HepG2 (cell line): ENCODE measurements at regions not wholly inside any gene's neighbourhood (a gene's known extent, or its start where the extent isn't known, plus 50 kb on each side); places are given as distances from the start of the nearest gene placed in this dataset.
A peak's percentile ranks its signal among the peaks of the same experiment; 100 is the strongest.

ENCODE experiments used
- ATAC-seq: fragments of 200-7000 bp; cut with Tn5 transposase; 3 replicates; pipeline ENCODE4 v1.9.1; 2020; ENCODE audit warnings: mild to moderate bottlenecking, moderate library complexity
- BruUV-seq: library from RNA; stranded (reverse); fragments of 400-500 nt; replicated peaks from 2 replicates; lab custom pipeline; 2021; lab: Mats Ljungman, UMichigan
- CTCF ChIA-PET: fragments of 300-600 bp; formaldehyde crosslinking; extraction: SDS; loops from one replicate; lab custom pipeline; 2021; ENCODE audit warnings: low total read pairs, inconsistent platforms, low intra/inter-chr PET ratio; lab: Yijun Ruan, JAX
- POLR2A ChIA-PET: fragments of 350-600 bp; sonication (Branson Sonifier 250); formaldehyde crosslinking; loops from one replicate; lab custom pipeline; 2020; ENCODE audit warnings: antibody characterized with exemption, inconsistent platforms; lab: Yijun Ruan, JAX
- DNase-seq: peaks from one replicate; pipeline ENCODE4 v3.0.0-alpha.2; 2015; ENCODE audit warnings: low spot score
- FAIRE-seq: peaks from 3 replicates; lab custom pipeline; 2011; peaks lifted over from hg19 to GRCh38; lab: Jason Lieb, UNC
- H2AFZ ChIP-seq: one replicate; pipeline ENCODE4 v1.6.1; 2011; ENCODE audit warnings: low read length, inconsistent platforms
- H3K27ac ChIP-seq: fragments of 300-600 bp; 3 replicates; pipeline ENCODE4 v1.8.0; 2011; ENCODE audit warnings: mixed run types, mild to moderate bottlenecking, mixed read lengths, low read length, inconsistent platforms; ENCODE audit not compliant: insufficient read depth; ENCODE audit errors: extremely low read length
- H3K27me3 ChIP-seq, 2 experiments: fragments of 200-600 bp in 1 of 2; 2 replicates in 1 of 2; 3 replicates in 1 of 2; pipeline versions ENCODE4 v1.6.0 to v1.8.0; 2011; ENCODE audit warnings: low read length in 2 of 2, mild to moderate bottlenecking in 2 of 2, moderate library complexity in 2 of 2, inconsistent platforms in 1 of 2; ENCODE audit not compliant: insufficient read depth in 2 of 2, control insufficient read depth in 1 of 2
- H3K36me3 ChIP-seq, 2 experiments: fragments of 200-600 bp in 1 of 2; replicated peaks in 1 of 2; 2 replicates in 1 of 2; 3 replicates in 1 of 2; pipeline versions ENCODE4 v1.5.1 to v1.8.0; 2011; ENCODE audit warnings: low read length in 2 of 2, inconsistent platforms in 1 of 2; ENCODE audit not compliant: insufficient read depth in 2 of 2, control insufficient read depth in 1 of 2
- H3K4me1 ChIP-seq: 2 replicates; pipeline ENCODE4 v1.5.1; 2012; ENCODE audit warnings: low read length, inconsistent platforms; ENCODE audit not compliant: insufficient read depth
- H3K4me2 ChIP-seq: 2 replicates; pipeline ENCODE4 v1.6.0; 2011; ENCODE audit warnings: low read depth, low read length, inconsistent platforms
- H3K4me3 ChIP-seq, 3 experiments: fragments of 200-600 bp in 1 of 3; sonication (generic), shearing (Covaris generic) in 1 of 3; replicated peaks in 1 of 3; 2 replicates each; pipeline ENCODE4 v1.5.1; 2011 to 2016; ENCODE audit warnings: low read length in 3 of 3, inconsistent platforms in 2 of 3, low read depth in 2 of 3, mild to moderate bottlenecking in 2 of 3, control low read depth in 1 of 3, mixed read lengths in 1 of 3; ENCODE audit not compliant: insufficient read depth in 1 of 3
- H3K79me2 ChIP-seq: one replicate; pipeline ENCODE4 v1.6.1; 2011; ENCODE audit warnings: low read length, inconsistent platforms; ENCODE audit not compliant: insufficient read depth
- H3K9ac ChIP-seq: 2 replicates; pipeline ENCODE4 v1.6.0; 2011; ENCODE audit warnings: mild to moderate bottlenecking, low read depth, low read length, inconsistent platforms; ENCODE audit not compliant: insufficient read depth
- H3K9me3 ChIP-seq: 2 replicates; pipeline ENCODE4 v1.5.1; 2012; ENCODE audit warnings: mild to moderate bottlenecking, low read length
- H4K20me1 ChIP-seq: 2 replicates; pipeline ENCODE4 v1.6.0; 2011; ENCODE audit warnings: inconsistent platforms, mild to moderate bottlenecking, low read length, moderate library complexity; ENCODE audit not compliant: insufficient read depth
- ZBTB7B ChIP-seq: sonication (generic); formaldehyde crosslinking; IDR thresholded peaks from 2 replicates; pipeline ENCODE4 v1.4.0; 2020; ENCODE audit warnings: missing genetic modification reagents
- ZNF780A ChIP-seq: sonication (generic); formaldehyde crosslinking; IDR thresholded peaks from 2 replicates; pipeline ENCODE4 v1.8.0; 2022; ENCODE audit warnings: mild to moderate bottlenecking, missing genetic modification reagents, moderate library complexity
- WGBS: methylation state at CpG from one replicate; pipeline ENCODE4 v1.1.6; 2017; ENCODE audit warnings: low lambda C conversion rate; 5-methylcytosine and 5-hydroxymethylcytosine counted together
- in situ Hi-C: cut with HindIII; loops from 2 replicates; pipeline ENCODE4 v1.10.0; 2017; ENCODE audit warnings: low pct_unique_long_range_greater_than_20kb; ENCODE audit not compliant: extremely low pct_ligation_motif_present
- intact Hi-C: fragments of 100-400 bp; cut with micrococcal nuclease; formaldehyde crosslinking; loops from one replicate; pipeline ENCODE4 v1.10.0; 2022; ENCODE audit not compliant: unreplicated experiment
- TF ChIP-seq, protein P1 (sequence below): fragments of 450-650 bp; IDR thresholded peaks from 2 replicates; pipeline ENCODE4 v1.6.1; 2017
- TF ChIP-seq, protein P2 (sequence below): sonication (generic); formaldehyde crosslinking; IDR thresholded peaks from 2 replicates; pipeline ENCODE4 v1.5.0; 2020; ENCODE audit warnings: mild to moderate bottlenecking, missing genetic modification reagents, moderate library complexity
- TF ChIP-seq, protein P3 (sequence below): sonication (generic); formaldehyde crosslinking; IDR thresholded peaks from 2 replicates; pipeline ENCODE4 v1.5.0; 2020; ENCODE audit warnings: missing genetic modification reagents

DNA sequence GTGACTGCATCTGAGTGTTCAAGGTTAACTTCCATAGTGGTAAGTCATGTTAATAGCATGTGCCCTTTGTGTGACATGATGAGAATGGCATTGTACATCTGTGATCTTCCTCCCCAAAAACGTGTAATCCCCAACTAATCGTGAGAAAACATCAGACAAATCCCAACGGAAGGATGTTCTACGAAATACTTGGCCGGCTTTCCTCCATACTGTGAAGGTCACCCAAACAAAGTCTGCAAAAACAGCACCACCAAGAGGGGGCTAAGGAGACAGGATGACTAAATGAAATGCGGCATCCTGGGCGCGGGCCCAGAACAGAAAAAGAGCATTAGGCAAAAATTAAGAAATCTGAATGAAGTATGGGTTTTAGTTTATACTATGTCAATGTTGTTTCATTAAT is 81.8 kb downstream of the MED10 start:
- H3K4me1 ChIP-seq, result no peaks in the 10 kb centered on the region
- H3K27me3 ChIP-seq, result no peaks in the 10 kb centered on the region
- in situ Hi-C loops, result no loop called here
- H3K4me2 ChIP-seq, result no peak overlapping the region
- WGBS, result 30% methylated on average over 8 of the region's 8 CpGs
- no peak for TF ChIP-seq ZBTB7B
- TF ChIP-seq, protein P1, sequence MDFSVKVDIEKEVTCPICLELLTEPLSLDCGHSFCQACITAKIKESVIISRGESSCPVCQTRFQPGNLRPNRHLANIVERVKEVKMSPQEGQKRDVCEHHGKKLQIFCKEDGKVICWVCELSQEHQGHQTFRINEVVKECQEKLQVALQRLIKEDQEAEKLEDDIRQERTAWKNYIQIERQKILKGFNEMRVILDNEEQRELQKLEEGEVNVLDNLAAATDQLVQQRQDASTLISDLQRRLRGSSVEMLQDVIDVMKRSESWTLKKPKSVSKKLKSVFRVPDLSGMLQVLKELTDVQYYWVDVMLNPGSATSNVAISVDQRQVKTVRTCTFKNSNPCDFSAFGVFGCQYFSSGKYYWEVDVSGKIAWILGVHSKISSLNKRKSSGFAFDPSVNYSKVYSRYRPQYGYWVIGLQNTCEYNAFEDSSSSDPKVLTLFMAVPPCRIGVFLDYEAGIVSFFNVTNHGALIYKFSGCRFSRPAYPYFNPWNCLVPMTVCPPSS, result no peak
- TF ChIP-seq, protein P2, sequence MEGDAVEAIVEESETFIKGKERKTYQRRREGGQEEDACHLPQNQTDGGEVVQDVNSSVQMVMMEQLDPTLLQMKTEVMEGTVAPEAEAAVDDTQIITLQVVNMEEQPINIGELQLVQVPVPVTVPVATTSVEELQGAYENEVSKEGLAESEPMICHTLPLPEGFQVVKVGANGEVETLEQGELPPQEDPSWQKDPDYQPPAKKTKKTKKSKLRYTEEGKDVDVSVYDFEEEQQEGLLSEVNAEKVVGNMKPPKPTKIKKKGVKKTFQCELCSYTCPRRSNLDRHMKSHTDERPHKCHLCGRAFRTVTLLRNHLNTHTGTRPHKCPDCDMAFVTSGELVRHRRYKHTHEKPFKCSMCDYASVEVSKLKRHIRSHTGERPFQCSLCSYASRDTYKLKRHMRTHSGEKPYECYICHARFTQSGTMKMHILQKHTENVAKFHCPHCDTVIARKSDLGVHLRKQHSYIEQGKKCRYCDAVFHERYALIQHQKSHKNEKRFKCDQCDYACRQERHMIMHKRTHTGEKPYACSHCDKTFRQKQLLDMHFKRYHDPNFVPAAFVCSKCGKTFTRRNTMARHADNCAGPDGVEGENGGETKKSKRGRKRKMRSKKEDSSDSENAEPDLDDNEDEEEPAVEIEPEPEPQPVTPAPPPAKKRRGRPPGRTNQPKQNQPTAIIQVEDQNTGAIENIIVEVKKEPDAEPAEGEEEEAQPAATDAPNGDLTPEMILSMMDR, result peak; percentile 10; the same call in 1 of the 2 replicates
- no peak for TF ChIP-seq ZNF780A (CRISPR knock-in tag)
- TF ChIP-seq, protein P3, sequence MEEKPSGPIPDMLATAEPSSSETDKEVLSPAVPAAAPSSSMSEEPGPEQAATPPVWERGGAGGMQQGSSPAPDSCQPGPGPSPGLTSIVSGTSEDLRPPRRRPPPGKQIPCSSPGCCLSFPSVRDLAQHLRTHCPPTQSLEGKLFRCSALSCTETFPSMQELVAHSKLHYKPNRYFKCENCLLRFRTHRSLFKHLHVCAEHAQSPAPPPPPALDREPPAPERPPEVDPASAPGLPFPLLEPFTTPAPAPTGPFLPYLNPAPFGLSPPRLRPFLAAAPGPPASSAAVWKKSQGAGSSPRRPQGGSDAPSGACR (CRISPR knock-in tag), result no peak
- no peak overlapping the region for H3K4me3 ChIP-seq
- H3K27ac ChIP-seq, result no peak overlapping the region
- no peak overlapping the region for H3K9ac ChIP-seq
- H3K36me3 ChIP-seq, result no peaks in the 10 kb centered on the region
- DNase-seq (no peak), FAIRE-seq (no peak), ATAC-seq (no peak)
- no peaks in the 10 kb centered on the region for H3K79me2 ChIP-seq
- intact Hi-C loops, result loop anchor here (10.0 kb wide), 1 partner anchor 448 kb away; no protein-coding TSS in a partner anchor
- no peaks in the 10 kb centered on the region for H3K9me3 ChIP-seq
- H2AFZ ChIP-seq, result no peak overlapping the region
- no peaks in the 10 kb centered on the region for H4K20me1 ChIP-seq
- ChIA-PET POLR2A (no interaction called here), CTCF (no interaction called here)
- no TSS peak for BruUV-seq
